ENCODE measurements at regions not wholly inside any gene's neighbourhood (a gene's known extent, or its start where the extent isn't known, plus 50 kb on each side); places are given as distances from the start of the nearest gene placed in this dataset.

GRCh38 chr2:154568413-154568812 lies 130.1 kb upstream of the KCNJ3 start:
- TF ChIP-seq CTCF (IDR thresholded peaks at IDR 0.05; ENCODE audit: low read depth, low read length, poor library complexity, severe bottlenecking), result no peak
- no peak for TF ChIP-seq EZH2phosphoT487 (IDR thresholded peaks at IDR 0.05; ENCODE audit: borderline replicate concordance, low read length)
